K562 (cell line): ENCODE measurements at regions not wholly inside any gene's neighbourhood (a gene's known extent, or its start where the extent isn't known, plus 50 kb on each side); places are given as distances from the start of the nearest gene placed in this dataset.

Experiments
- ATAC-seq: fragments of 200-7000 bp; cut with Tn5 transposase; 3 replicates; pipeline ENCODE4 v1.9.1; 2020; ENCODE audit warnings: moderate library complexity
- BruUV-seq: library from RNA; stranded (reverse); fragments of 400-500 nt; replicated peaks from 2 replicates; lab custom pipeline; 2021; lab: Mats Ljungman, UMichigan
- CTCF ChIA-PET: fragments of 300-600 bp; formaldehyde crosslinking; extraction: SDS; loops from one replicate; lab custom pipeline; 2021; ENCODE audit warnings: low intra/inter-chr PET ratio; lab: Yijun Ruan, JAX
- POLR2A ChIA-PET: fragments of 300-600, 350-650 bp; sonication (Branson Sonifier 250); formaldehyde crosslinking; extraction: SDS; loops from one replicate; lab custom pipeline; 2021; ENCODE audit warnings: antibody characterized with exemption, inconsistent platforms; lab: Yijun Ruan, JAX
- DNase-seq, 4 experiments: peaks; one replicate each; pipeline versions ENCODE4 v3.0.0 to v3.0.0-alpha.2; 2011 to 2018; ENCODE audit warnings: low spot score in 3 of 4, mixed read lengths in 3 of 4; ENCODE audit errors: extremely low read depth in 1 of 4
- FAIRE-seq: peaks from 2 replicates; lab custom pipeline; 2011; peaks lifted over from hg19 to GRCh38; lab: Jason Lieb, UNC
- H2AFZ ChIP-seq: 2 replicates; pipeline ENCODE4 v1.6.0; 2011; ENCODE audit warnings: low read depth, low read length, control low read depth, inconsistent platforms
- H3K27ac ChIP-seq: fragments of 200-600 bp; 3 replicates; pipeline ENCODE4 v1.8.0; 2011; ENCODE audit warnings: low read depth, mild to moderate bottlenecking, control low read depth, inconsistent platforms, low read length, moderate library complexity, mixed read lengths; ENCODE audit errors: extremely low read depth
- H3K27me3 ChIP-seq, 2 experiments: fragments of 300-600 bp in 1 of 2; 2 replicates in 1 of 2; 3 replicates in 1 of 2; pipeline versions ENCODE4 v1.6.0 to v1.8.0; 2011; ENCODE audit warnings: inconsistent platforms in 2 of 2, low read length in 2 of 2, mild to moderate bottlenecking in 1 of 2, mixed read lengths in 1 of 2, moderate library complexity in 1 of 2; ENCODE audit not compliant: control insufficient read depth in 2 of 2, insufficient read depth in 2 of 2
- H3K36me3 ChIP-seq: fragments of 300-600 bp; 3 replicates; pipeline ENCODE4 v1.8.0; 2011; ENCODE audit warnings: mild to moderate bottlenecking, low read length, inconsistent platforms; ENCODE audit not compliant: control insufficient read depth, insufficient read depth
- H3K4me1 ChIP-seq, 2 experiments: fragments of 200-600 bp in 1 of 2; replicated peaks in 1 of 2; 2 replicates in 1 of 2; 3 replicates in 1 of 2; pipeline versions ENCODE4 v1.5.1 to v1.8.0; 2011; ENCODE audit warnings: inconsistent platforms in 2 of 2, low read length in 2 of 2, mild to moderate bottlenecking in 1 of 2, mixed read lengths in 1 of 2, moderate library complexity in 1 of 2; ENCODE audit not compliant: control insufficient read depth in 2 of 2, insufficient read depth in 2 of 2
- H3K4me2 ChIP-seq: 2 replicates; pipeline ENCODE4 v1.6.1; 2011; ENCODE audit warnings: low read length, control low read depth, inconsistent platforms, mixed read lengths; ENCODE audit not compliant: insufficient read depth
- H3K4me3 ChIP-seq: fragments of 200-600 bp; sonication (generic), shearing (Covaris generic); 2 replicates; pipeline ENCODE4 v1.5.1; 2016; ENCODE audit warnings: control low read depth, inconsistent platforms
- H3K79me2 ChIP-seq: fragments of 200-600 bp; 3 replicates; pipeline ENCODE4 v1.8.0; 2011; ENCODE audit warnings: low read length, inconsistent platforms; ENCODE audit not compliant: control insufficient read depth, insufficient read depth
- H3K9ac ChIP-seq, 2 experiments: 2 replicates each; pipeline versions ENCODE4 v1.6.0 to v1.6.1; 2011; ENCODE audit warnings: low read depth in 2 of 2, low read length in 2 of 2, control low read depth in 1 of 2, inconsistent platforms in 1 of 2, mild to moderate bottlenecking in 1 of 2, mixed read lengths in 1 of 2; ENCODE audit not compliant: insufficient read depth in 1 of 2
- H3K9me1 ChIP-seq: one replicate; pipeline ENCODE4 v1.6.0; 2011; ENCODE audit warnings: inconsistent platforms, mild to moderate bottlenecking, low read length, moderate library complexity; ENCODE audit not compliant: control insufficient read depth, insufficient read depth
- H3K9me3 ChIP-seq: replicated peaks from 2 replicates; pipeline ENCODE4 v1.5.1; 2011; ENCODE audit warnings: low read depth, low read length, inconsistent platforms; ENCODE audit not compliant: control insufficient read depth, insufficient read depth
- H4K20me1 ChIP-seq: replicated peaks from 2 replicates; pipeline ENCODE4 v1.6.1; 2011; ENCODE audit warnings: low read length, inconsistent platforms, mixed read lengths; ENCODE audit not compliant: control insufficient read depth, insufficient read depth
- BMI1 ChIP-seq: fragments of 150-350 bp; IDR thresholded peaks from 2 replicates; pipeline ENCODE4 v1.6.1; 2014; ENCODE audit warnings: low read length
- FOXJ3 ChIP-seq: sonication (generic); formaldehyde crosslinking; IDR thresholded peaks from 2 replicates; pipeline ENCODE4 v1.4.0; 2020; ENCODE audit warnings: mild to moderate bottlenecking, missing genetic modification reagents
- MCM2 ChIP-seq: fragments of 450-650 bp; IDR thresholded peaks from 2 replicates; pipeline ENCODE4 v1.6.1; 2017; ENCODE audit warnings: low read depth, mild to moderate bottlenecking
- PYGO2 ChIP-seq: fragments of 450-650 bp; IDR thresholded peaks from 2 replicates; pipeline ENCODE4 v1.6.1; 2016; ENCODE audit warnings: mild to moderate bottlenecking, missing genetic modification characterization, moderate library complexity, missing compliant biosample characterization
- SMC3 ChIP-seq: conservative IDR thresholded peaks from 2 replicates; pipeline ENCODE4 v1.6.1; 2011; ENCODE audit warnings: low read depth, low read length, improper control_type of control experiment; ENCODE audit not compliant: insufficient read depth
- ZBTB8A ChIP-seq: fragments of 450-650 bp; IDR thresholded peaks from 2 replicates; pipeline ENCODE4 v1.6.1; 2018; ENCODE audit warnings: mild to moderate bottlenecking, moderate library complexity; ENCODE audit not compliant: partially characterized antibody
- ZNF165 ChIP-seq: fragments of 250-450 bp; sonication (Bioruptor Pico); IDR thresholded peaks from 2 replicates; pipeline ENCODE4 v1.4.0; 2020; ENCODE audit warnings: borderline replicate concordance
- in situ Hi-C: fragments of 300-500 bp; cut with MboI; formaldehyde crosslinking; loops from 4 replicates; pipeline ENCODE4 v1.15.0; 2018; ENCODE audit warnings: inconsistent platforms, mixed read lengths
- intact Hi-C: fragments of 100-400 bp; cut with micrococcal nuclease; formaldehyde crosslinking; loops from 2 replicates; pipeline ENCODE4 v1.14.2; 2022
- TF ChIP-seq, protein P1 (sequence below): sonication (generic); formaldehyde crosslinking; IDR thresholded peaks from 2 replicates; pipeline ENCODE4 v1.8.0; 2022; ENCODE audit warnings: missing genetic modification reagents, mild to moderate bottlenecking, borderline replicate concordance
- TF ChIP-seq, protein P2 (sequence below), 3 experiments: IDR thresholded peaks in 2 of 3; conservative IDR thresholded peaks in 1 of 3; 2 replicates each; pipeline ENCODE4 v1.5.1; 2011 to 2012; ENCODE audit warnings: low read length in 3 of 3, mild to moderate bottlenecking in 3 of 3, control low read depth in 2 of 3, improper control_type of control experiment in 1 of 3, inconsistent platforms in 1 of 3, low read depth in 1 of 3, mixed read lengths in 1 of 3, moderate library complexity in 1 of 3; ENCODE audit not compliant: insufficient read depth in 2 of 3
- TF ChIP-seq, protein P3 (sequence below): fragments of 450-650 bp; IDR thresholded peaks from 2 replicates; pipeline ENCODE4 v1.6.1; 2016; ENCODE audit warnings: low read depth

DNA sequence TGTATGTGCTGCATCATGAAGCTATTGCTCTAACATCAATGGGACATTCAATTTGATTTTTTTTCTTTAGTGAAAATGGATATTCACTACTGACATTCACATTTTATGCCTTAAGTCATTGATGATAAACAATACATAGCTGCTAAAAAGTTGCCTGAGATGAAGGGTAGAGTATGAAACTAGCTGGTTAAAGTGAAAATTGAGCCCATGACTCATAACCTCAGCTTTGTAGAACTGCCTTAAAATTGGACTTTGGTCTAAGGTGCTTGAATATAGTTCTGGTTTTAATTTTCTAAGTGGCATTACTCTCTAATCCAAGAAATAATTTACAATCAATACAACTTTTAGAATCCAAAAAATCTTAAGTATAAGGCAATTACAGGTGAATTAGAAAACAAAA, 740.4 kb upstream of the RIOK2 start:
- H3K4me1 ChIP-seq = no peaks in the 10 kb centered on the region
- POLR2A ChIA-PET = no interaction called here
- no peak overlapping the region for H3K9ac ChIP-seq
- H3K27me3 ChIP-seq = no peaks in the 10 kb centered on the region
- no peak overlapping the region for H3K4me3 ChIP-seq
- CTCF ChIA-PET = no interaction called here
- DNase-seq (no peak), FAIRE-seq (no peak), ATAC-seq (no peak)
- H4K20me1 ChIP-seq = no peaks in the 10 kb centered on the region
- H3K9me1 ChIP-seq = no peaks in the 10 kb centered on the region
- no peak overlapping the region for H2AFZ ChIP-seq
- in situ Hi-C loops = no loop called here
- H3K36me3 ChIP-seq = no peaks in the 10 kb centered on the region
- intact Hi-C loops = no loop called here
- no TSS peak for BruUV-seq
- no peaks in the 10 kb centered on the region for H3K79me2 ChIP-seq
- H3K4me2 ChIP-seq = no peak overlapping the region
- H3K9me3 ChIP-seq = no peaks in the 10 kb centered on the region
- no peak overlapping the region for H3K27ac ChIP-seq
- TF ChIP-seq SMC3 (no peak), FOXJ3 (CRISPR knock-in tag) (no peak), PYGO2 (tag) (no peak), BMI1 (no peak), MCM2 (no peak), ZBTB8A (no peak), ZNF165 (CRISPR knock-in tag) (no peak)
- TF ChIP-seq, protein P1, sequence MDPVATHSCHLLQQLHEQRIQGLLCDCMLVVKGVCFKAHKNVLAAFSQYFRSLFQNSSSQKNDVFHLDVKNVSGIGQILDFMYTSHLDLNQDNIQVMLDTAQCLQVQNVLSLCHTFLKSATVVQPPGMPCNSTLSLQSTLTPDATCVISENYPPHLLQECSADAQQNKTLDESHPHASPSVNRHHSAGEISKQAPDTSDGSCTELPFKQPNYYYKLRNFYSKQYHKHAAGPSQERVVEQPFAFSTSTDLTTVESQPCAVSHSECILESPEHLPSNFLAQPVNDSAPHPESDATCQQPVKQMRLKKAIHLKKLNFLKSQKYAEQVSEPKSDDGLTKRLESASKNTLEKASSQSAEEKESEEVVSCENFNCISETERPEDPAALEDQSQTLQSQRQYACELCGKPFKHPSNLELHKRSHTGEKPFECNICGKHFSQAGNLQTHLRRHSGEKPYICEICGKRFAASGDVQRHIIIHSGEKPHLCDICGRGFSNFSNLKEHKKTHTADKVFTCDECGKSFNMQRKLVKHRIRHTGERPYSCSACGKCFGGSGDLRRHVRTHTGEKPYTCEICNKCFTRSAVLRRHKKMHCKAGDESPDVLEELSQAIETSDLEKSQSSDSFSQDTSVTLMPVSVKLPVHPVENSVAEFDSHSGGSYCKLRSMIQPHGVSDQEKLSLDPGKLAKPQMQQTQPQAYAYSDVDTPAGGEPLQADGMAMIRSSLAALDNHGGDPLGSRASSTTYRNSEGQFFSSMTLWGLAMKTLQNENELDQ (CRISPR knock-in tag) = no peak
- TF ChIP-seq, protein P2, sequence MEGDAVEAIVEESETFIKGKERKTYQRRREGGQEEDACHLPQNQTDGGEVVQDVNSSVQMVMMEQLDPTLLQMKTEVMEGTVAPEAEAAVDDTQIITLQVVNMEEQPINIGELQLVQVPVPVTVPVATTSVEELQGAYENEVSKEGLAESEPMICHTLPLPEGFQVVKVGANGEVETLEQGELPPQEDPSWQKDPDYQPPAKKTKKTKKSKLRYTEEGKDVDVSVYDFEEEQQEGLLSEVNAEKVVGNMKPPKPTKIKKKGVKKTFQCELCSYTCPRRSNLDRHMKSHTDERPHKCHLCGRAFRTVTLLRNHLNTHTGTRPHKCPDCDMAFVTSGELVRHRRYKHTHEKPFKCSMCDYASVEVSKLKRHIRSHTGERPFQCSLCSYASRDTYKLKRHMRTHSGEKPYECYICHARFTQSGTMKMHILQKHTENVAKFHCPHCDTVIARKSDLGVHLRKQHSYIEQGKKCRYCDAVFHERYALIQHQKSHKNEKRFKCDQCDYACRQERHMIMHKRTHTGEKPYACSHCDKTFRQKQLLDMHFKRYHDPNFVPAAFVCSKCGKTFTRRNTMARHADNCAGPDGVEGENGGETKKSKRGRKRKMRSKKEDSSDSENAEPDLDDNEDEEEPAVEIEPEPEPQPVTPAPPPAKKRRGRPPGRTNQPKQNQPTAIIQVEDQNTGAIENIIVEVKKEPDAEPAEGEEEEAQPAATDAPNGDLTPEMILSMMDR (IDR thresholded peaks at IDR 0.05 in 2 of 3, conservative IDR thresholded peaks at IDR 0.05 in 1 of 3; ENCODE audit: insufficient read depth in 2 of 3, low read depth in 1 of 3, low read length in 3 of 3) = no peak
- TF ChIP-seq, protein P3, sequence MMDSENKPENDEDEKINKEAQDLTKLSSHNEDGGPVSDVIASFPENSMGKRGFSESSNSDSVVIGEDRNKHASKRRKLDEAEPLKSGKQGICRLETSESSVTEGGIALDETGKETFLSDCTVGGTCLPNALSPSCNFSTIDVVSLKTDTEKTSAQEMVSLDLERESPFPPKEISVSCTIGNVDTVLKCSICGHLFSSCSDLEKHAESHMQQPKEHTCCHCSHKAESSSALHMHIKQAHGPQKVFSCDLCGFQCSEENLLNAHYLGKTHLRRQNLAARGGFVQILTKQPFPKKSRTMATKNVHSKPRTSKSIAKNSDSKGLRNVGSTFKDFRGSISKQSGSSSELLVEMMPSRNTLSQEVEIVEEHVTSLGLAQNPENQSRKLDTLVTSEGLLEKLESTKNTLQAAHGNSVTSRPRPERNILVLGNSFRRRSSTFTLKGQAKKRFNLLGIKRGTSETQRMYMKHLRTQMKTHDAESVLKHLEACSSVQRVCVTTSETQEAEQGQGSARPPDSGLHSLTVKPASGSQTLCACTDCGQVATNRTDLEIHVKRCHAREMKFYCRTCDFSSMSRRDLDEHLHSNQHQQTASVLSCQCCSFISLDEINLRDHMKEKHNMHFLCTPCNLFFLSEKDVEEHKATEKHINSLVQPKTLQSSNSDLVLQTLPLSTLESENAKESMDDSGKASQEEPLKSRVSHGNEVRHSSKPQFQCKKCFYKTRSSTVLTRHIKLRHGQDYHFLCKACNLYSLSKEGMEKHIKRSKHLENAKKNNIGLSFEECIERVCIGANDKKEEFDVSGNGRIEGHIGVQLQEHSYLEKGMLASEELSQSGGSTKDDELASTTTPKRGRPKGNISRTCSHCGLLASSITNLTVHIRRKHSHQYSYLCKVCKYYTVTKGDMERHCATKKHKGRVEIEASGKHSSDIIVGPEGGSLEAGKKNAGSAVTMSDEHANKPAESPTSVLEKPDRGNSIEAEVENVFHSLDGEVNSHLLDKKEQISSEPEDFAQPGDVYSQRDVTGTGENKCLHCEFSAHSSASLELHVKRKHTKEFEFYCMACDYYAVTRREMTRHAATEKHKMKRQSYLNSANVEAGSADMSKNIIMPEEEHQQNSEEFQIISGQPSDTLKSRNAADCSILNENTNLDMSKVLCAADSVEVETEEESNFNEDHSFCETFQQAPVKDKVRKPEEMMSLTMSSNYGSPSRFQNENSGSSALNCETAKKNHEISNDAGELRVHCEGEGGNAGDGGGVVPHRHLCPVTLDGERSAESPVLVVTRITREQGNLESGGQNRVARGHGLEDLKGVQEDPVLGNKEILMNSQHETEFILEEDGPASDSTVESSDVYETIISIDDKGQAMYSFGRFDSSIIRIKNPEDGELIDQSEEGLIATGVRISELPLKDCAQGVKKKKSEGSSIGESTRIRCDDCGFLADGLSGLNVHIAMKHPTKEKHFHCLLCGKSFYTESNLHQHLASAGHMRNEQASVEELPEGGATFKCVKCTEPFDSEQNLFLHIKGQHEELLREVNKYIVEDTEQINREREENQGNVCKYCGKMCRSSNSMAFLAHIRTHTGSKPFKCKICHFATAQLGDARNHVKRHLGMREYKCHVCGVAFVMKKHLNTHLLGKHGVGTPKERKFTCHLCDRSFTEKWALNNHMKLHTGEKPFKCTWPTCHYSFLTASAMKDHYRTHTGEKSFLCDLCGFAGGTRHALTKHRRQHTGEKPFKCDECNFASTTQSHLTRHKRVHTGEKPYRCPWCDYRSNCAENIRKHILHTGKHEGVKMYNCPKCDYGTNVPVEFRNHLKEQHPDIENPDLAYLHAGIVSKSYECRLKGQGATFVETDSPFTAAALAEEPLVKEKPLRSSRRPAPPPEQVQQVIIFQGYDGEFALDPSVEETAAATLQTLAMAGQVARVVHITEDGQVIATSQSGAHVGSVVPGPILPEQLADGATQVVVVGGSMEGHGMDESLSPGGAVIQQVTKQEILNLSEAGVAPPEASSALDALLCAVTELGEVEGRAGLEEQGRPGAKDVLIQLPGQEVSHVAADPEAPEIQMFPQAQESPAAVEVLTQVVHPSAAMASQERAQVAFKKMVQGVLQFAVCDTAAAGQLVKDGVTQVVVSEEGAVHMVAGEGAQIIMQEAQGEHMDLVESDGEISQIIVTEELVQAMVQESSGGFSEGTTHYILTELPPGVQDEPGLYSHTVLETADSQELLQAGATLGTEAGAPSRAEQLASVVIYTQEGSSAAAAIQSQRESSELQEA = no peak
